ENCODE measurements at regions not wholly inside any gene's neighbourhood (a gene's known extent, or its start where the extent isn't known, plus 50 kb on each side); places are given as distances from the start of the nearest gene placed in this dataset.
"Not testable (repeated sequence)": the region's sequence is repeated elsewhere in the genome, so short reads cannot be mapped to it uniquely, and the experiment has no call there.

GRCh38 chr5:40124367-40124766 is 555.3 kb upstream of the PTGER4 start:
- H4K20me1 ChIP-seq, result no peaks in the 10 kb centered on the region
- no peak for TF ChIP-seq Cebpa-rat (IDR thresholded peaks at IDR 0.05)
- no peak overlapping the region for H3K9ac ChIP-seq
- H3K36me3 ChIP-seq, result no peaks in the 10 kb centered on the region
- no peak overlapping the region for H3K27ac ChIP-seq
- no peak overlapping the region for H3K4me3 ChIP-seq
- no peaks in the 10 kb centered on the region for H3K27me3 ChIP-seq
- no peak overlapping the region for H3K4me2 ChIP-seq
- peaks cover 60 to 73% (median 67%) of the 10 kb centered on the region in 11 experiments for H3K9me3 ChIP-seq (replicated peaks in 1 of 11)
- H3K4me1 ChIP-seq, result no peaks in the 10 kb centered on the region

GRCh38 chr5:40121236-40121635 is 558.5 kb upstream of the PTGER4 start:
- no peaks in the 10 kb centered on the region for H3K36me3 ChIP-seq
- no peak for TF ChIP-seq Cebpa-rat (IDR thresholded peaks at IDR 0.05)

GRCh38 chr5:40112875-40113274 is 566.8 kb upstream of the PTGER4 start:
- H3K27me3 ChIP-seq, result no peaks in the 10 kb centered on the region
- no peak overlapping the region for H3K27ac ChIP-seq
- H3K4me1 ChIP-seq, result no peaks in the 10 kb centered on the region
- peaks cover 0 to 6% (median 0%) of the 10 kb centered on the region in 11 experiments; a peak in 1 of 22 replicates for H3K9me3 ChIP-seq (replicated peaks in 1 of 11)
- H3K36me3 ChIP-seq, result no peaks in the 10 kb centered on the region
- no peak overlapping the region for H3K4me2 ChIP-seq
- H3K4me3 ChIP-seq, result no peak overlapping the region
- H3K9ac ChIP-seq, result no peak overlapping the region
- TF ChIP-seq Cebpa-rat (IDR thresholded peaks at IDR 0.05), result no peak
- H4K20me1 ChIP-seq, result no peaks in the 10 kb centered on the region

More at GRCh38 chr5:40121236-40121635, 558.5 kb upstream of the PTGER4 start:
- Histone ChIP-seq H3K4me3 (no peak overlapping the region), H3K4me1 (no peaks in the 10 kb centered on the region), H3K9ac (no peak overlapping the region), H3K4me2 (no peak overlapping the region), H4K20me1 (no peaks in the 10 kb centered on the region), H3K27ac (no peak overlapping the region), H3K9me3 (replicated peaks in 1 of 11) (peaks cover 50 to 60% (median 55%) of the 10 kb centered on the region in 11 experiments), H3K27me3 (no peaks in the 10 kb centered on the region)

- not testable (repeated sequence) for H3K9ac ChIP-seq; H4K20me1 ChIP-seq; H3K36me3 ChIP-seq; H3K4me1 ChIP-seq; H3K27me3 ChIP-seq; H3K4me3 ChIP-seq; H3K27ac ChIP-seq; H3K9me3 ChIP-seq (replicated peaks in 1 of 11); H3K4me2 ChIP-seq
Observed at GRCh38 chr5:40111036-40111435, 568.7 kb upstream of the PTGER4 start.

- not testable (repeated sequence) for H3K9me3 ChIP-seq (replicated peaks in 1 of 11); H3K9ac ChIP-seq; H3K4me3 ChIP-seq; H4K20me1 ChIP-seq; H3K36me3 ChIP-seq; H3K27ac ChIP-seq; H3K27me3 ChIP-seq; H3K4me1 ChIP-seq; H3K4me2 ChIP-seq
Observed at GRCh38 chr5:40108764-40109390, 570.8 kb upstream of the PTGER4 start.

GRCh38 chr5:40107786-40108185 is 571.9 kb upstream of the PTGER4 start:
- H3K9ac ChIP-seq, H3K4me2 ChIP-seq, H3K4me3 ChIP-seq, H3K27ac ChIP-seq, H3K27me3 ChIP-seq, H3K4me1 ChIP-seq, H4K20me1 ChIP-seq, H3K36me3 ChIP-seq: not testable (repeated sequence)
- H3K9me3 ChIP-seq (replicated peaks in 1 of 11), result peaks cover 0 to 16% (median 13%) of the 10 kb centered on the region in 11 experiments; a peak in 15 of 22 replicates

- no peak for TF ChIP-seq Cebpa-rat (IDR thresholded peaks at IDR 0.05)
- Histone ChIP-seq H4K20me1 (no peaks in the 10 kb centered on the region), H3K27ac (no peak overlapping the region), H3K36me3 (no peaks in the 10 kb centered on the region), H3K4me3 (no peak overlapping the region), H3K9me3 (replicated peaks in 1 of 11) (peaks cover 0 to 22% (median 16%) of the 10 kb centered on the region in 11 experiments; a peak in 15 of 22 replicates), H3K9ac (no peak overlapping the region), H3K4me2 (no peak overlapping the region), H3K4me1 (no peaks in the 10 kb centered on the region), H3K27me3 (no peaks in the 10 kb centered on the region)
Observed at GRCh38 chr5:40106847-40107246, 572.9 kb upstream of the PTGER4 start.

GRCh38 chr5:40098313-40098712 is 581.4 kb upstream of the PTGER4 start:
- H3K9me3 ChIP-seq (replicated peaks in 1 of 11), result peaks cover 2 to 11% (median 6%) of the 10 kb centered on the region in 11 experiments; a peak in 12 of 22 replicates
- no peak overlapping the region for H3K9ac ChIP-seq
- H3K27ac ChIP-seq, result no peak overlapping the region
- H3K4me3 ChIP-seq, result no peak overlapping the region
- no peaks in the 10 kb centered on the region for H3K4me1 ChIP-seq
- no peaks in the 10 kb centered on the region for H4K20me1 ChIP-seq
- H3K4me2 ChIP-seq, result no peak overlapping the region
- H3K36me3 ChIP-seq, result no peaks in the 10 kb centered on the region
- no peak for TF ChIP-seq Cebpa-rat (IDR thresholded peaks at IDR 0.05)
- H3K27me3 ChIP-seq, result no peaks in the 10 kb centered on the region

- Histone ChIP-seq H4K20me1 (no peaks in the 10 kb centered on the region), H3K9ac (no peak overlapping the region), H3K9me3 (replicated peaks in 1 of 11) (peaks cover 37 to 51% (median 44%) of the 10 kb centered on the region in 11 experiments)
Observed at GRCh38 chr5:40093550-40093949, 586.2 kb upstream of the PTGER4 start.

GRCh38 chr5:40089269-40089668 is 590.4 kb upstream of the PTGER4 start:
- Histone ChIP-seq H3K4me3 (no peak overlapping the region), H3K4me2 (no peak overlapping the region), H3K9me3 (replicated peaks in 1 of 11) (peaks cover 47 to 63% (median 57%) of the 10 kb centered on the region in 11 experiments), H3K27ac (no peak overlapping the region), H4K20me1 (no peaks in the 10 kb centered on the region), H3K4me1 (no peaks in the 10 kb centered on the region), H3K36me3 (no peaks in the 10 kb centered on the region), H3K9ac (no peak overlapping the region), H3K27me3 (no peaks in the 10 kb centered on the region)
- no peak for TF ChIP-seq Cebpa-rat (IDR thresholded peaks at IDR 0.05)

More at GRCh38 chr5:40093550-40093949, 586.2 kb upstream of the PTGER4 start:
- Histone ChIP-seq H3K4me2 (no peak overlapping the region), H3K36me3 (no peaks in the 10 kb centered on the region), H3K27me3 (no peaks in the 10 kb centered on the region), H3K4me3 (no peak overlapping the region), H3K4me1 (no peaks in the 10 kb centered on the region), H3K27ac (no peak overlapping the region)
- TF ChIP-seq Cebpa-rat (IDR thresholded peaks at IDR 0.05), result no peak

Measured in BLaER1 treated with 17β-estradiol and CSF1 and Interleukin-3, amounts not matched to agents 10 nM and 100 nM (cell line).